ENCODE measurements at regions not wholly inside any gene's neighbourhood (a gene's known extent, or its start where the extent isn't known, plus 50 kb on each side); places are given as distances from the start of the nearest gene placed in this dataset.

- DNase-seq, result no peak
Measured at GRCh38 chr22:27633296-27633871, 168.2 kb downstream of the MN1 start.

- no peak for DNase-seq
Measured at GRCh38 chr22:27634043-27634740, 167.4 kb downstream of the MN1 start.

GRCh38 chr22:27635435-27635834 lies 166.1 kb downstream of the MN1 start:
- no peak for DNase-seq

GRCh38 chr22:27635852-27636251 lies 165.7 kb downstream of the MN1 start:
- DNase-seq, result no peak

- no peak for DNase-seq
Measured at GRCh38 chr22:27636716-27637508, 164.6 kb downstream of the MN1 start.

- DNase-seq, result no peak
Measured at GRCh38 chr22:27637604-27638003, 164.0 kb downstream of the MN1 start.

- no peak for DNase-seq
Measured at GRCh38 chr22:27638329-27639233, 163.0 kb downstream of the MN1 start.

GRCh38 chr22:27639248-27640086 lies 162.1 kb downstream of the MN1 start:
- no peak for DNase-seq

GRCh38 chr22:27641049-27641795 lies 160.3 kb downstream of the MN1 start:
- DNase-seq, result no peak

- no peak for DNase-seq
Measured at GRCh38 chr22:27642104-27642800, 159.3 kb downstream of the MN1 start.

- DNase-seq, result no peak
Measured at GRCh38 chr22:27643907-27644306, 157.6 kb downstream of the MN1 start.

GRCh38 chr22:27644566-27644965 lies 157.0 kb downstream of the MN1 start:
- no peak for DNase-seq

- no peak for DNase-seq
Measured at GRCh38 chr22:27647540-27647939, 154.0 kb downstream of the MN1 start.

- DNase-seq, result no peak
Measured at GRCh38 chr22:27648074-27648473, 153.5 kb downstream of the MN1 start.

GRCh38 chr22:27648853-27649252 lies 152.7 kb downstream of the MN1 start:
- no peak for DNase-seq

- DNase-seq, result no peak
Measured at GRCh38 chr22:27650572-27650971, 151.0 kb downstream of the MN1 start.

- no peak for DNase-seq
Measured at GRCh38 chr22:27650985-27651384, 150.6 kb downstream of the MN1 start.

GRCh38 chr22:27651486-27651885 lies 150.1 kb downstream of the MN1 start:
- DNase-seq, result no peak

GRCh38 chr22:27654546-27655445 lies 146.8 kb downstream of the MN1 start:
- no peak for DNase-seq

Measured in stimulated activated CD4-positive, alpha-beta T cell treated with anti-CD3 and anti-CD28 coated beads, Interleukin-1b, Interleukin-23, amount 100 ng/mL, for 48 hours (primary cell).